H9 (cell line): ENCODE measurements at regions not wholly inside any gene's neighbourhood (a gene's known extent, or its start where the extent isn't known, plus 50 kb on each side); places are given as distances from the start of the nearest gene placed in this dataset.
"Not testable (repeated sequence)": the region's sequence is repeated elsewhere in the genome, so short reads cannot be mapped to it uniquely, and the experiment has no call there.

Experiments
- DNase-seq: peaks from one replicate; pipeline ENCODE4 v3.0.0-alpha.2; 2017
- H2AFZ ChIP-seq: one replicate; pipeline ENCODE4 v1.6.1; 2013; ENCODE audit warnings: mild to moderate bottlenecking, low read length, control low read depth, moderate library complexity
- H2AK5ac ChIP-seq: 2 replicates; pipeline ENCODE4 v1.6.1; 2013; ENCODE audit warnings: low read length, control low read depth, mixed read lengths; ENCODE audit not compliant: insufficient read length
- H2BK120ac ChIP-seq: one replicate; pipeline ENCODE4 v1.6.1; 2013; ENCODE audit warnings: low read depth, mild to moderate bottlenecking, low read length, control low read depth, inconsistent platforms; ENCODE audit not compliant: poor library complexity, severe bottlenecking
- H2BK12ac ChIP-seq: 2 replicates; pipeline ENCODE4 v1.6.1; 2013; ENCODE audit warnings: low read length, control low read depth, mixed read lengths, low read depth; ENCODE audit not compliant: insufficient read length
- H2BK15ac ChIP-seq: 2 replicates; pipeline ENCODE4 v1.6.1; 2013; ENCODE audit warnings: low read depth, low read length, control low read depth
- H2BK20ac ChIP-seq: one replicate; pipeline ENCODE4 v1.6.1; 2013; ENCODE audit warnings: low read depth, mild to moderate bottlenecking, low read length, control low read depth, inconsistent platforms; ENCODE audit not compliant: poor library complexity, severe bottlenecking
- H2BK5ac ChIP-seq: 2 replicates; pipeline ENCODE4 v1.6.1; 2013; ENCODE audit warnings: low read length, control low read depth, mixed read lengths; ENCODE audit not compliant: insufficient read length
- H3K14ac ChIP-seq: 2 replicates; pipeline ENCODE4 v1.6.1; 2013; ENCODE audit warnings: low read length, control low read depth; ENCODE audit not compliant: insufficient read depth
- H3K18ac ChIP-seq: 2 replicates; pipeline ENCODE4 v1.6.1; 2013; ENCODE audit warnings: low read depth, mild to moderate bottlenecking, mixed read lengths, low read length, control low read depth; ENCODE audit not compliant: insufficient read length
- H3K23ac ChIP-seq: 2 replicates; pipeline ENCODE4 v1.6.1; 2013; ENCODE audit warnings: low read length, control low read depth, mixed read lengths, low read depth; ENCODE audit not compliant: insufficient read length
- H3K23me2 ChIP-seq: 2 replicates; pipeline ENCODE4 v1.6.1; 2013; ENCODE audit warnings: low read depth, mild to moderate bottlenecking, mixed read lengths, low read length, control low read depth; ENCODE audit not compliant: insufficient read length, poor library complexity, severe bottlenecking
- H3K27ac ChIP-seq: 2 replicates; pipeline ENCODE4 v1.5.1; 2013; ENCODE audit warnings: low read length, control low read depth, mixed read lengths, low read depth; ENCODE audit not compliant: insufficient read length
- H3K27me3 ChIP-seq: 2 replicates; pipeline ENCODE4 v1.6.1; 2013; ENCODE audit warnings: low read length, control low read depth, inconsistent platforms; ENCODE audit not compliant: insufficient read depth
- H3K4ac ChIP-seq: 2 replicates; pipeline ENCODE4 v1.6.1; 2013; ENCODE audit warnings: low read depth, mild to moderate bottlenecking, control low read depth, inconsistent platforms, low read length, moderate library complexity
- H3K4me1 ChIP-seq: 2 replicates; pipeline ENCODE4 v1.6.1; 2013; ENCODE audit warnings: low read length, control low read depth, inconsistent platforms; ENCODE audit not compliant: insufficient read depth
- H3K4me2 ChIP-seq: 2 replicates; pipeline ENCODE4 v1.6.1; 2013; ENCODE audit warnings: low read length, control low read depth, mixed read lengths; ENCODE audit not compliant: insufficient read length, insufficient read depth
- H3K56ac ChIP-seq: 2 replicates; pipeline ENCODE4 v1.6.1; 2013; ENCODE audit warnings: low read depth, mild to moderate bottlenecking, mixed read lengths, low read length, control low read depth; ENCODE audit not compliant: insufficient read length
- H3K79me1 ChIP-seq: 2 replicates; pipeline ENCODE4 v1.6.1; 2013; ENCODE audit warnings: low read depth, mild to moderate bottlenecking, moderate library complexity, low read length, control low read depth, inconsistent platforms; ENCODE audit not compliant: insufficient read depth, poor library complexity, severe bottlenecking
- H3K79me2 ChIP-seq: 2 replicates; pipeline ENCODE4 v1.6.1; 2013; ENCODE audit warnings: low read length, control low read depth, inconsistent platforms; ENCODE audit not compliant: insufficient read depth
- H3K9ac ChIP-seq: 2 replicates; pipeline ENCODE4 v1.6.1; 2013; ENCODE audit warnings: low read length, control low read depth, mixed read lengths; ENCODE audit not compliant: insufficient read length; ENCODE audit errors: extremely low read depth
- H3K9me3 ChIP-seq: one replicate; pipeline ENCODE4 v1.6.1; 2013; ENCODE audit warnings: low read depth, low read length, inconsistent platforms; ENCODE audit not compliant: control insufficient read depth
- H3T11ph ChIP-seq: one replicate; pipeline ENCODE4 v1.6.1; 2013; ENCODE audit warnings: mild to moderate bottlenecking, low read length, control low read depth, inconsistent platforms
- H4K20me1 ChIP-seq: one replicate; pipeline ENCODE4 v1.6.1; 2013; ENCODE audit not compliant: control insufficient read depth, insufficient read length, insufficient read depth
- H4K5ac ChIP-seq: 2 replicates; pipeline ENCODE4 v1.6.1; 2013; ENCODE audit warnings: low read depth, mild to moderate bottlenecking, mixed read lengths, low read length, control low read depth; ENCODE audit not compliant: insufficient read length
- H4K8ac ChIP-seq: replicated peaks from 2 replicates; pipeline ENCODE4 v1.6.1; 2013; ENCODE audit warnings: low read length, control low read depth, mixed read lengths, low read depth; ENCODE audit not compliant: insufficient read length
- H4K91ac ChIP-seq: 2 replicates; pipeline ENCODE4 v1.6.1; 2013; ENCODE audit warnings: low read depth, mild to moderate bottlenecking, moderate library complexity, mixed read lengths, low read length, control low read depth; ENCODE audit not compliant: insufficient read length
- H3K27ac Mint-ChIP-seq, 3 experiments: 2 replicates in 2 of 3; 3 replicates in 1 of 3; pipeline ENCODE4 v1.8.0; 2020 to 2021; ENCODE audit warnings: mixed read lengths in 3 of 3, mild to moderate bottlenecking in 1 of 3, moderate library complexity in 1 of 3
- H3K27me3 Mint-ChIP-seq: 2 replicates; pipeline ENCODE4 v1.8.0; 2021; ENCODE audit warnings: low read depth, mild to moderate bottlenecking, moderate library complexity, mixed read lengths
- H3K36me3 Mint-ChIP-seq, 3 experiments: 2 replicates in 2 of 3; 3 replicates in 1 of 3; pipeline ENCODE4 v1.8.0; 2020 to 2021; ENCODE audit warnings: low read depth in 3 of 3, mixed read lengths in 3 of 3; ENCODE audit not compliant: insufficient read depth in 1 of 3
- H3K4me1 Mint-ChIP-seq, 2 experiments: 2 replicates each; pipeline ENCODE4 v1.8.0; 2020; ENCODE audit warnings: mixed read lengths in 2 of 2
- H3K4me3 Mint-ChIP-seq, 2 experiments: 2 replicates in 1 of 2; 3 replicates in 1 of 2; pipeline ENCODE4 v1.8.0; 2020 to 2021; ENCODE audit warnings: mild to moderate bottlenecking in 2 of 2, mixed read lengths in 2 of 2, moderate library complexity in 1 of 2
- H3K9me3 Mint-ChIP-seq, 2 experiments: 2 replicates in 1 of 2; 3 replicates in 1 of 2; pipeline ENCODE4 v1.8.0; 2020; ENCODE audit warnings: mild to moderate bottlenecking in 2 of 2, mixed read lengths in 2 of 2, moderate library complexity in 1 of 2
- WGBS: extraction: QIAGEN DNeasy Blood & Tissue Kit; methylation state at CpG from one replicate; pipeline ENCODE4 v1.1.7; 2013; ENCODE audit warnings: missing lambda C conversion rate, low lambda C conversion rate, mixed read lengths; ENCODE audit not compliant: insufficient read length; ENCODE audit errors: extremely low coverage; 5-methylcytosine and 5-hydroxymethylcytosine counted together

GRCh38 chr15:77896147-77897112 is 181.1 kb downstream of the TBC1D2B start:
- not testable (repeated sequence) for H3K14ac ChIP-seq, H3K27ac Mint-ChIP-seq, H2AFZ ChIP-seq, H2BK120ac ChIP-seq, H3K36me3 Mint-ChIP-seq, H3K9me3 ChIP-seq, H4K20me1 ChIP-seq, H2BK20ac ChIP-seq, H3K4me1 ChIP-seq, H3K23me2 ChIP-seq, H3T11ph ChIP-seq, H3K18ac ChIP-seq, H4K91ac ChIP-seq, H3K4ac ChIP-seq, DNase-seq, H3K27me3 ChIP-seq, H2BK12ac ChIP-seq, H3K23ac ChIP-seq, H4K5ac ChIP-seq, H4K8ac ChIP-seq, H3K79me2 ChIP-seq, H3K9me3 Mint-ChIP-seq, H3K27me3 Mint-ChIP-seq, H3K79me1 ChIP-seq, H3K4me3 Mint-ChIP-seq, H3K27ac ChIP-seq, H3K4me1 Mint-ChIP-seq, H3K9ac ChIP-seq, H2BK15ac ChIP-seq, H3K4me2 ChIP-seq, H3K56ac ChIP-seq, H2AK5ac ChIP-seq, H2BK5ac ChIP-seq
- WGBS = no CpG with 5 or more reads among the region's 32 CpGs
